ENCODE measurements at regions not wholly inside any gene's neighbourhood (a gene's known extent, or its start where the extent isn't known, plus 50 kb on each side); places are given as distances from the start of the nearest gene placed in this dataset.

GRCh38 chr10:9845075-9845474 lies 1172.6 kb upstream of the CELF2 start:
- H3K4me1 Mint-ChIP-seq (ENCODE audit: low read depth, unreplicated experiment) = no peaks in the 10 kb centered on the region
- H3K4me1 ChIP-seq = no peaks in the 10 kb centered on the region
- no peak overlapping the region for H3K4me3 Mint-ChIP-seq (ENCODE audit: unreplicated experiment)
- BruUV-seq (replicated peaks) = no TSS peak
- H3K36me3 Mint-ChIP-seq (ENCODE audit: insufficient read depth, unreplicated experiment) = no peaks in the 10 kb centered on the region
- peaks cover 35% of the 10 kb centered on the region for H3K9me3 Mint-ChIP-seq (ENCODE audit: unreplicated experiment)
- TF ChIP-seq, protein P1, sequence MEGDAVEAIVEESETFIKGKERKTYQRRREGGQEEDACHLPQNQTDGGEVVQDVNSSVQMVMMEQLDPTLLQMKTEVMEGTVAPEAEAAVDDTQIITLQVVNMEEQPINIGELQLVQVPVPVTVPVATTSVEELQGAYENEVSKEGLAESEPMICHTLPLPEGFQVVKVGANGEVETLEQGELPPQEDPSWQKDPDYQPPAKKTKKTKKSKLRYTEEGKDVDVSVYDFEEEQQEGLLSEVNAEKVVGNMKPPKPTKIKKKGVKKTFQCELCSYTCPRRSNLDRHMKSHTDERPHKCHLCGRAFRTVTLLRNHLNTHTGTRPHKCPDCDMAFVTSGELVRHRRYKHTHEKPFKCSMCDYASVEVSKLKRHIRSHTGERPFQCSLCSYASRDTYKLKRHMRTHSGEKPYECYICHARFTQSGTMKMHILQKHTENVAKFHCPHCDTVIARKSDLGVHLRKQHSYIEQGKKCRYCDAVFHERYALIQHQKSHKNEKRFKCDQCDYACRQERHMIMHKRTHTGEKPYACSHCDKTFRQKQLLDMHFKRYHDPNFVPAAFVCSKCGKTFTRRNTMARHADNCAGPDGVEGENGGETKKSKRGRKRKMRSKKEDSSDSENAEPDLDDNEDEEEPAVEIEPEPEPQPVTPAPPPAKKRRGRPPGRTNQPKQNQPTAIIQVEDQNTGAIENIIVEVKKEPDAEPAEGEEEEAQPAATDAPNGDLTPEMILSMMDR (IDR thresholded peaks at IDR 0.05; ENCODE audit: insufficient read depth in 1 of 2, low read depth in 1 of 2, low read length in 1 of 2, severe bottlenecking in 1 of 2, unreplicated experiment in 1 of 2) = no peak
- no peak for DNase-seq
- intact Hi-C loops (cut with micrococcal nuclease; ENCODE audit: unreplicated experiment) = no loop called here
- POLR2A ChIA-PET = no interaction called here
- H3K4me3 ChIP-seq (ENCODE audit: low read depth, low read length) = no peak overlapping the region
- CTCF ChIA-PET = no interaction called here
- no peaks in the 10 kb centered on the region for H3K27me3 ChIP-seq (replicated peaks; ENCODE audit: control insufficient read depth, insufficient read depth, low read length)
- no peaks in the 10 kb centered on the region for H3K27me3 Mint-ChIP-seq (ENCODE audit: insufficient read depth, unreplicated experiment)
- peaks cover 10% of the 10 kb centered on the region; the same call in 1 of the 2 replicates for H3K9me3 ChIP-seq
- H3K36me3 ChIP-seq (ENCODE audit: control insufficient read depth, insufficient read depth, low read length) = no peaks in the 10 kb centered on the region
- no peak overlapping the region for H3K27ac Mint-ChIP-seq (ENCODE audit: unreplicated experiment)

DNA sequence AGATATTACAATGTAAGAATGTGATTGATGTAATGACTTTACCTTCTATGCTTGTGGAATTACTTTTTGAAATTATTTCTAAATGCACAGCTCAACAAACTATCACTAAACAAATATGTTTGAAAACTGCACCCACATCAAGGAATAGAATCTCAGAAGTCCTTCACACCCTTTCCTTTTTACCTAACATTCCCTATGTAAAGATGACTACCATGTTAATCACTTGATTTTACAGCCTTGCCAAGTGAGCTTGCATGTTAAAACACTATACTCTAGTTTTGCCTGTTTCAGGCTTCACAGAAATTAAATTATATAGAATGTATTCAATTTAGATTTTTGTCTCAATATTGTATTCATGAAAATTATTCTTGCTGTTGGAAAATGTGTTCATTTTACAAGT lies 1169.4 kb upstream of the CELF2 start:
- no peak overlapping the region for H3K27ac Mint-ChIP-seq (ENCODE audit: unreplicated experiment)
- no TSS peak for BruUV-seq (replicated peaks)
- DNase-seq = no peak
- Histone ChIP-seq H3K36me3 (ENCODE audit: control insufficient read depth, insufficient read depth, low read length) (no peaks in the 10 kb centered on the region), H3K9me3 (peaks cover 36% of the 10 kb centered on the region), H3K4me3 (ENCODE audit: low read depth, low read length) (no peak overlapping the region), H3K4me1 (no peaks in the 10 kb centered on the region), H3K27me3 (replicated peaks; ENCODE audit: control insufficient read depth, insufficient read depth, low read length) (no peaks in the 10 kb centered on the region)
- CTCF ChIA-PET = no interaction called here
- peaks cover 49% of the 10 kb centered on the region for H3K9me3 Mint-ChIP-seq (ENCODE audit: unreplicated experiment)
- H3K4me3 Mint-ChIP-seq (ENCODE audit: unreplicated experiment) = no peak overlapping the region
- POLR2A ChIA-PET = no interaction called here
- H3K4me1 Mint-ChIP-seq (ENCODE audit: low read depth, unreplicated experiment) = no peaks in the 10 kb centered on the region
- TF ChIP-seq, protein P1 (IDR thresholded peaks at IDR 0.05; ENCODE audit: insufficient read depth in 1 of 2, low read depth in 1 of 2, low read length in 1 of 2, severe bottlenecking in 1 of 2, unreplicated experiment in 1 of 2) = no peak
- intact Hi-C loops (cut with micrococcal nuclease; ENCODE audit: unreplicated experiment) = no loop called here
- no peaks in the 10 kb centered on the region for H3K36me3 Mint-ChIP-seq (ENCODE audit: insufficient read depth, unreplicated experiment)
- no peaks in the 10 kb centered on the region for H3K27me3 Mint-ChIP-seq (ENCODE audit: insufficient read depth, unreplicated experiment)

DNA sequence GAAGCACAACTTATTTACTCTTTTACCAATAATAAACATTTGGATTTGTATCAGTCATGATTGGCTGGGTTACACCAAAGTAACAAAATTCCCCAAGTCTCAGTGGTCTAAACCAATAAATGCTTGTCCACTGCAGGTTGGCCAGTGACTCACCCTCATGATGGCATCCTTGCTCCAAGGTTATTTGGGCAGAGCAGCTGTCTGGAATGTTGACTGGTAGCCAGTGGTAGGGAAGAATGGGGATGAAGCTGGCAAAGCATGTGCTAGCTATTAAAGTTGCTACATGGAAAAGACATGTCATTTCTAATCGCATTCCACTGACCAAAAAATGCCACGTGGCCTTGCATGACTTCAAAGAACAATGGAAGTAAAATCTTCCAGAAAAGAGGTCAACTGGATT lies 1168.7 kb upstream of the CELF2 start:
- Histone ChIP-seq H3K27me3 (replicated peaks; ENCODE audit: control insufficient read depth, insufficient read depth, low read length) (no peaks in the 10 kb centered on the region), H3K4me1 (no peaks in the 10 kb centered on the region), H3K4me3 (ENCODE audit: low read depth, low read length) (no peak overlapping the region), H3K36me3 (ENCODE audit: control insufficient read depth, insufficient read depth, low read length) (no peaks in the 10 kb centered on the region), H3K9me3 (peaks cover 33% of the 10 kb centered on the region)
- DNase-seq = no peak
- no peaks in the 10 kb centered on the region for H3K36me3 Mint-ChIP-seq (ENCODE audit: insufficient read depth, unreplicated experiment)
- CTCF ChIA-PET = no interaction called here
- BruUV-seq (replicated peaks) = no TSS peak
- intact Hi-C loops (cut with micrococcal nuclease; ENCODE audit: unreplicated experiment) = no loop called here
- no peaks in the 10 kb centered on the region for H3K27me3 Mint-ChIP-seq (ENCODE audit: insufficient read depth, unreplicated experiment)
- H3K27ac Mint-ChIP-seq (ENCODE audit: unreplicated experiment) = no peak overlapping the region
- TF ChIP-seq, protein P1 (IDR thresholded peaks at IDR 0.05; ENCODE audit: insufficient read depth in 1 of 2, low read depth in 1 of 2, low read length in 1 of 2, severe bottlenecking in 1 of 2, unreplicated experiment in 1 of 2) = no peak
- H3K4me3 Mint-ChIP-seq (ENCODE audit: unreplicated experiment) = no peak overlapping the region
- H3K4me1 Mint-ChIP-seq (ENCODE audit: low read depth, unreplicated experiment) = no peaks in the 10 kb centered on the region
- H3K9me3 Mint-ChIP-seq (ENCODE audit: unreplicated experiment) = peaks cover 46% of the 10 kb centered on the region
- POLR2A ChIA-PET = no interaction called here
